Mesothelial cell of epicardium (in vitro differentiated cells): ENCODE measurements at regions not wholly inside any gene's neighbourhood (a gene's known extent, or its start where the extent isn't known, plus 50 kb on each side); places are given as distances from the start of the nearest gene placed in this dataset.

Experiments
- DNase-seq, 2 experiments: peaks; one replicate each; pipeline ENCODE4 v3.0.0; 2021; ENCODE audit warnings: low spot score in 2 of 2; ENCODE audit not compliant: unreplicated experiment in 2 of 2
- H3K27ac Mint-ChIP-seq: 2 replicates; pipeline ENCODE4 v1.8.0; 2021; ENCODE audit warnings: mixed read lengths
- H3K27me3 Mint-ChIP-seq: 2 replicates; pipeline ENCODE4 v1.8.0; 2021; ENCODE audit warnings: low read depth, mixed read lengths
- H3K36me3 Mint-ChIP-seq: 2 replicates; pipeline ENCODE4 v1.8.0; 2021; ENCODE audit warnings: mixed read lengths
- H3K4me1 Mint-ChIP-seq: 2 replicates; pipeline ENCODE4 v1.8.0; 2021; ENCODE audit warnings: mixed read lengths
- H3K4me3 Mint-ChIP-seq: 2 replicates; pipeline ENCODE4 v1.8.0; 2021; ENCODE audit warnings: mild to moderate bottlenecking, moderate library complexity, mixed read lengths
- H3K9me3 Mint-ChIP-seq: 2 replicates; pipeline ENCODE4 v1.8.0; 2021; ENCODE audit warnings: mixed read lengths
- TF ChIP-seq, protein P1 (sequence below): fragments of 200-600 bp; sonication (generic); IDR thresholded peaks from one replicate; pipeline ENCODE4 v1.5.0; 2021; ENCODE audit warnings: antibody characterized with exemption; ENCODE audit not compliant: unreplicated experiment

- Mint-ChIP-seq H3K36me3 (no peaks in the 10 kb centered on the region), H3K4me3 (no peak overlapping the region), H3K9me3 (peaks cover 6% of the 10 kb centered on the region), H3K27ac (no peak overlapping the region), H3K4me1 (peaks cover 19% of the 10 kb centered on the region), H3K27me3 (no peaks in the 10 kb centered on the region)
- DNase-seq, result no peak
- TF ChIP-seq, protein P1, sequence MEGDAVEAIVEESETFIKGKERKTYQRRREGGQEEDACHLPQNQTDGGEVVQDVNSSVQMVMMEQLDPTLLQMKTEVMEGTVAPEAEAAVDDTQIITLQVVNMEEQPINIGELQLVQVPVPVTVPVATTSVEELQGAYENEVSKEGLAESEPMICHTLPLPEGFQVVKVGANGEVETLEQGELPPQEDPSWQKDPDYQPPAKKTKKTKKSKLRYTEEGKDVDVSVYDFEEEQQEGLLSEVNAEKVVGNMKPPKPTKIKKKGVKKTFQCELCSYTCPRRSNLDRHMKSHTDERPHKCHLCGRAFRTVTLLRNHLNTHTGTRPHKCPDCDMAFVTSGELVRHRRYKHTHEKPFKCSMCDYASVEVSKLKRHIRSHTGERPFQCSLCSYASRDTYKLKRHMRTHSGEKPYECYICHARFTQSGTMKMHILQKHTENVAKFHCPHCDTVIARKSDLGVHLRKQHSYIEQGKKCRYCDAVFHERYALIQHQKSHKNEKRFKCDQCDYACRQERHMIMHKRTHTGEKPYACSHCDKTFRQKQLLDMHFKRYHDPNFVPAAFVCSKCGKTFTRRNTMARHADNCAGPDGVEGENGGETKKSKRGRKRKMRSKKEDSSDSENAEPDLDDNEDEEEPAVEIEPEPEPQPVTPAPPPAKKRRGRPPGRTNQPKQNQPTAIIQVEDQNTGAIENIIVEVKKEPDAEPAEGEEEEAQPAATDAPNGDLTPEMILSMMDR, result no peak
Measured at GRCh38 chr15:95758851-95759250, 571.6 kb upstream of the NR2F2 start.

- no peaks in the 10 kb centered on the region for H3K27me3 Mint-ChIP-seq
- peaks cover 19% of the 10 kb centered on the region for H3K4me1 Mint-ChIP-seq
- H3K36me3 Mint-ChIP-seq, result no peaks in the 10 kb centered on the region
- DNase-seq, result no peak
- H3K4me3 Mint-ChIP-seq, result no peak overlapping the region
- TF ChIP-seq, protein P1, result no peak
- no peak overlapping the region for H3K27ac Mint-ChIP-seq
- peaks cover 3% of the 10 kb centered on the region for H3K9me3 Mint-ChIP-seq
Measured at GRCh38 chr15:95760508-95760907, 570.0 kb upstream of the NR2F2 start.

GRCh38 chr15:95761501-95762165 lies 568.9 kb upstream of the NR2F2 start:
- Mint-ChIP-seq H3K4me1 (peaks cover 19% of the 10 kb centered on the region), H3K27me3 (no peaks in the 10 kb centered on the region), H3K27ac (no peak overlapping the region), H3K36me3 (no peaks in the 10 kb centered on the region), H3K9me3 (peaks cover 3% of the 10 kb centered on the region), H3K4me3 (no peak overlapping the region)
- TF ChIP-seq, protein P1, result no peak
- DNase-seq, result no peak

DNA sequence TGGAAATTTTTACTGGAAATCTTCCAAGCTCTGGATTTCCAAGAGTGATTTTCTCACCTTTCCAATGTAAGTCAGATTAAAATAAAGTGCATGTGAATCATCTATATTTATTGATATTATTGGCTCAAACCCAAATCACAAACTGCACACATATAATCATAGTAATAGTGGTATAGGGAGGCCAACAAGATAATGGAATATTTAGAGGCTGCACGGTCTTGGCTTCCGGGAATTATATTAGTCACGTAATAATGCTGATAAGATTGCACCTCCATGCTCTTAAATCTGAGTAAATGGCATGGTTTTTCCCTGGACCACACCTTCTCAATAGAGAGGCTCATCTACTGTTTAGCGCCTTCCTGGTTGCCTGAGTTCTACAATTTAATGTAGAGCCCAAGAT lies 567.1 kb upstream of the NR2F2 start:
- Mint-ChIP-seq H3K9me3 (no peaks in the 10 kb centered on the region), H3K36me3 (no peaks in the 10 kb centered on the region), H3K4me1 (peaks cover 19% of the 10 kb centered on the region), H3K27ac (no peak overlapping the region), H3K27me3 (no peaks in the 10 kb centered on the region), H3K4me3 (no peak overlapping the region)
- TF ChIP-seq, protein P1, result no peak
- no peak for DNase-seq

DNA sequence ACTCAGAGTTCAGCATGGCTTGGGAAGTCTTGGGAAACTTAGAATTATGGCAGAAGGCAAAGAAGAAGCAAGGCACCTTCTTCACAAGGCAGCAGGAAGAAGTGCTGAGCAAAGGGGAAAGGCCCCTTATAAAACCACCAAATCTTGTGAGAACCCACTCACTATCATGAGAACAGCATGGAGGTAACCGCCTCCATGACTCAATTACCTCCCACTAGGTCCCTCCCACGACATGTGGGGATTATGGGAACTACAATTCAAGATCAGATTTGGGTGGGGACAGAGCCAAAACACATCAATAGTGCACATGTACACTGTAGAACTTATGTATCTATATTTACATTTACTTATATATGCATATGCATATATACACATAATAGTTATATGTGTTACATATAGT lies 565.3 kb upstream of the NR2F2 start:
- TF ChIP-seq, protein P1, result no peak
- Mint-ChIP-seq H3K27me3 (no peaks in the 10 kb centered on the region), H3K9me3 (peaks cover 5% of the 10 kb centered on the region), H3K4me1 (peaks cover 19% of the 10 kb centered on the region), H3K36me3 (no peaks in the 10 kb centered on the region), H3K27ac (no peak overlapping the region), H3K4me3 (no peak overlapping the region)
- no peak for DNase-seq

DNA sequence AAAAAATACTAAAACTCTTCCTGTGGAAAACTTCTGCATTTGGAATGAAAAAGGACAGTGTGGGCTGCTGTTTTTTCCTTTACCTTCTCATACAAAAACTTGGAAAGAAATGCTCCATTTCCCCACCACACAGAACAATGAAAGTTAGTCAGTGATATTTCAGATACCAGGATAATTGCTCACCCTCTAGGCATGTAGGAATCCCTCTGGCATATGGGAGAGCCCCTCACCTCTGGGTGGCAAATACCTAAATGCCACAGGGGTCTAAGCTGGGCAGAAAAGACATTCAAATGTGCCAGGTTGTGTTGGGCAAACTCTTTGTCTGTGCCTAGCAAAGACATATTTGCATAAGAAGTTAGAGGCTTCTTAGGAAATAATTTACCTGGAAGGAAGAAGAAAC lies 560.3 kb upstream of the NR2F2 start:
- no peak overlapping the region for H3K27ac Mint-ChIP-seq
- no peaks in the 10 kb centered on the region for H3K27me3 Mint-ChIP-seq
- DNase-seq, result no peak
- H3K9me3 Mint-ChIP-seq, result peaks cover 5% of the 10 kb centered on the region
- H3K4me3 Mint-ChIP-seq, result no peak overlapping the region
- no peaks in the 10 kb centered on the region for H3K36me3 Mint-ChIP-seq
- peaks cover 6% of the 10 kb centered on the region for H3K4me1 Mint-ChIP-seq
- TF ChIP-seq, protein P1, result no peak
